Vagina (tissue), 2 donors: ENCODE measurements at regions not wholly inside any gene's neighbourhood (a gene's known extent, or its start where the extent isn't known, plus 50 kb on each side); places are given as distances from the start of the nearest gene placed in this dataset.

Source experiments
- CTCF ChIP-seq, 3 experiments: fragments of 450-650 bp in 2 of 3; fragments of 200-600 bp in 1 of 3; sonication (generic) in 1 of 3; IDR thresholded peaks; one replicate each; pipeline ENCODE4 v1.5.1; 2017 to 2019; ENCODE audit warnings: antibody characterized with exemption in 3 of 3, mild to moderate bottlenecking in 2 of 3, moderate library complexity in 2 of 3
- POLR2A ChIP-seq, 2 donors: fragments of 450-650 bp; IDR thresholded peaks; one replicate each; pipeline ENCODE4 v1.6.1; 2017; ENCODE audit warnings: antibody characterized with exemption in 2 of 2, mild to moderate bottlenecking in 2 of 2, moderate library complexity in 2 of 2

- TF ChIP-seq CTCF (IDR thresholded peaks at IDR 0.05) (no peak), POLR2A (IDR thresholded peaks at IDR 0.05) (no peak)
Observed at GRCh38 chr12:23128462-23128861, 503.5 kb downstream of the ETNK1 start.
